ENCODE measurements at regions not wholly inside any gene's neighbourhood (a gene's known extent, or its start where the extent isn't known, plus 50 kb on each side); places are given as distances from the start of the nearest gene placed in this dataset.
"Not testable (repeated sequence)": the region's sequence is repeated elsewhere in the genome, so short reads cannot be mapped to it uniquely, and the experiment has no call there.

DNA sequence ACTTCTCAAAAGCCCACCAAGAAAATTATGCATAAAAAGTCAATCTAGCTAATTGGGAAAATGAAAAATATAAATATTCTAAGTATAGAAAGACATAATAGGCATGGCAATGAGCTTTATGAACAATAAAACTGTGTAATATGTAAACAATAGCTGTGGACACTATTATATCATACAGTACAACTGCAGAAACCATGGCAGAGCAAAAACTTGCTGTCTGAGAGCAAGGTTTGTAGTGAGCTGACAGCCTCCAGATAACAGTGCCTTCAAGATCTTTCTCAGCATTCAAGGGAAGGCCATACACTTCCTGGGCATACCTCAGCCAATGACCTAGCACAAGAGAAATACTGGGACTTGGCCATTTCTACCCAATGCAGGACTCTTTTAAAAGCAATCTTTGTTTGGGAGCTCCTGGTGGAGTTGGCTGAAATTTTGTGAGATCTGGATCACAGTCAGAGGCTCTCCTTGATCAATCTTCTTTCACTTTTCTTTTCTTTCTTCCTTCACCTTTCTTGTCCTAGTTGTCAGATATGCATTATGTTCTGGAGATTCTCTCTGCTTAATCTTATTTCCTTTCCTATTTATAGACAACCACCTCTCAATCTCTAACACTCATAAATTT, 427.2 kb upstream of the UBE2E3 start:
- TF ChIP-seq, protein P1, sequence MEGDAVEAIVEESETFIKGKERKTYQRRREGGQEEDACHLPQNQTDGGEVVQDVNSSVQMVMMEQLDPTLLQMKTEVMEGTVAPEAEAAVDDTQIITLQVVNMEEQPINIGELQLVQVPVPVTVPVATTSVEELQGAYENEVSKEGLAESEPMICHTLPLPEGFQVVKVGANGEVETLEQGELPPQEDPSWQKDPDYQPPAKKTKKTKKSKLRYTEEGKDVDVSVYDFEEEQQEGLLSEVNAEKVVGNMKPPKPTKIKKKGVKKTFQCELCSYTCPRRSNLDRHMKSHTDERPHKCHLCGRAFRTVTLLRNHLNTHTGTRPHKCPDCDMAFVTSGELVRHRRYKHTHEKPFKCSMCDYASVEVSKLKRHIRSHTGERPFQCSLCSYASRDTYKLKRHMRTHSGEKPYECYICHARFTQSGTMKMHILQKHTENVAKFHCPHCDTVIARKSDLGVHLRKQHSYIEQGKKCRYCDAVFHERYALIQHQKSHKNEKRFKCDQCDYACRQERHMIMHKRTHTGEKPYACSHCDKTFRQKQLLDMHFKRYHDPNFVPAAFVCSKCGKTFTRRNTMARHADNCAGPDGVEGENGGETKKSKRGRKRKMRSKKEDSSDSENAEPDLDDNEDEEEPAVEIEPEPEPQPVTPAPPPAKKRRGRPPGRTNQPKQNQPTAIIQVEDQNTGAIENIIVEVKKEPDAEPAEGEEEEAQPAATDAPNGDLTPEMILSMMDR (IDR thresholded peaks at IDR 0.05) = no peak
- no peak for TF ChIP-seq ZFX (IDR thresholded peaks at IDR 0.05; ENCODE audit: borderline replicate concordance)
- H3K27ac ChIP-seq = peak overlapping the region; percentile 53

DNA sequence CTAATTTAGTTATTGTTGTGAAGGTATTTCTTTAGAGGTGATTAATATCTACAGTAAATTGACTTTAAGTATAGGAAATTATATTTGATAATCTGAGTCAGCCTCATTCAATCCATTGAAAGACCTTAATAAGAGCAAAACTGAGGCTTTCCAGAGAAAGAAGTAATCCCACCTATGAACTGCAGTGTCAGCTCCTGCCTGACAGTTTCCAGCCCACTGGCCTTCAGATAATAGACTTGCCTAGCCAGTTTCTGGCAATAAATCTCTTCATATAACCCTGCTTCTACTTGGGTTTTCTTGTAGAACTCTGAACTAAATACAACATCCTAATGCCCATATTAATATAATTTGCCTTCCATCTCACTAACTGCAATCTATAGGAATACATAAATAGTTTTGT, 437.9 kb upstream of the UBE2E3 start:
- H3K27ac ChIP-seq = no peak overlapping the region
- no peak for TF ChIP-seq ZFX (IDR thresholded peaks at IDR 0.05; ENCODE audit: borderline replicate concordance)
- TF ChIP-seq, protein P1 (IDR thresholded peaks at IDR 0.05) = no peak

DNA sequence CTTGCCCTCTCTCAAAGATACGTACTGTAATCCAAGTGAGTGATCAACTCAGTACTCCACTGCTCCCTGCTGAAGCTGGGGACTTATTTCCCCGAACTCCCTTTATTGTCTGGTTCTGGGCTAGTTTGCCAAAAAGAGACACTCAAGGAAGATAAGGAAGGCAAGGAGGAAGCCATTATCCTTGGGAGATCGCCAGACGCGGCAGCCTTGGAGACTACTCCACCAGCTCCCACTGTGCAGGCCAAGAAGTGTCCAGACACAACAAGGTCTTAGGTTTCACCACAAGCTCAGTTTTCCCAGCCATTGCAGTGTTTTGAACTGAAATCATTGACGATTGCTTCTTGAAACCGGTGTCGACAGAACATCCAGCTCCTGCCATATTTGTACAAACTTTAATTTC, 439.6 kb upstream of the UBE2E3 start:
- no peak for TF ChIP-seq ZFX (IDR thresholded peaks at IDR 0.05; ENCODE audit: borderline replicate concordance)
- TF ChIP-seq, protein P1 (IDR thresholded peaks at IDR 0.05) = no peak
- H3K27ac ChIP-seq = no peak overlapping the region

DNA sequence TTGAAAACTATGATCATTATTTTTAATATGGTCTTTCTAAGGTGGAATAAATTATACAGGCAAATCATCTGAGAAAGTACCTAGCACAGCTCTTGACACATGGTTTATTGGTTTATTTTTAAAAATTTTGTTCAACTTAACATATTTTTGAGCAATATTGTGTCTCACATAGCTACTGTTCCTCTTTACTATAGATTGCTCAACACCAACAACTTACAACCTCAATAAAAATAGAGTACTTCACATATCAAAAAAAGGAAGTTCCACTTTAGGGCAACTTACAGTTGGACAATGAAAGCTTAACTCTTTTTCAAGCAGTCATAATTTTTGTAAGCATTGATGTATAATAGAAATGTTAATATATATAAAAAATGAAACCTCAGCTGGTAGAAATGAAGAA, 440.9 kb upstream of the UBE2E3 start:
- no peak for TF ChIP-seq ZFX (IDR thresholded peaks at IDR 0.05; ENCODE audit: borderline replicate concordance)
- H3K27ac ChIP-seq = no peak overlapping the region

DNA sequence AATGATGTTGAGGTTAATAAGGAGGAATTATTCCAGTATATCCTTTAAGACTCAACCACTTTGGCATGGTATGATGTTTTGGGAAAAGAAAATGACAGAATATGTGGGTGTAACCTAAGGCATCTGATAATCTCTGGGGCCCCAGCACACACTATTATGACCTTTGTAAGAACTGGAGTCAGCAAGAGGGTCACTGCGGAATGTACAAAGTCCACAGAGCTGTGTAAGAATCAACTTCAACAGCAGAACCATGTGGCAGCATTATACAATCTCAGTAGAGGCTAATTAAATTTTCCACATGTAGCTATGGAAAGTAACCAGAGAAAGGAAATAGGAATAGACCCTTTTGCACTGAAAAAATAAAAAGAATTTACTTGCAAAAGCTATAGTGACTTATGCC, 445.1 kb upstream of the UBE2E3 start:
- no peak overlapping the region for H3K27ac ChIP-seq
- TF ChIP-seq, protein P1 (IDR thresholded peaks at IDR 0.05) = no peak
- no peak for TF ChIP-seq ZFX (IDR thresholded peaks at IDR 0.05; ENCODE audit: borderline replicate concordance)

DNA sequence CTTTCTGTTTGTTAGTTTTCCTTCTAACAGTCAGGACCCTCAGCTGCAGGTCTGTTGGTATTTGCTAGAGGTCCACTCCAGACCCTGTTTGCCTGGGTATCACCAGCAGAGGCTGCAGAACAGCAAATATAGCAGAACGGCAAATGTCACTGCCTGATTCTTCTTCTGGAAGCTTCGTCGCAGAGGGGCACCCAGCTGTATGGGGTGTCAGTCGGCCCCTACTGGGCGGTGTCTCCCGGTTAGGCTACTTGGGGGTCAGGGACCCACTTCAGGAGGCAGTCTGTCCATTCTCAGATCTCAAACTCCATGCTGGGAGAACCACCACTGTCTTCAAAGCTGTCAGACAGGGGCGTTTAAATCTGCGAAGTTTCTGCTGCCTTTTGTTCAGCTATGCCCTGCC, 448.6 kb upstream of the UBE2E3 start:
- not testable (repeated sequence) for H3K27ac ChIP-seq

DNA sequence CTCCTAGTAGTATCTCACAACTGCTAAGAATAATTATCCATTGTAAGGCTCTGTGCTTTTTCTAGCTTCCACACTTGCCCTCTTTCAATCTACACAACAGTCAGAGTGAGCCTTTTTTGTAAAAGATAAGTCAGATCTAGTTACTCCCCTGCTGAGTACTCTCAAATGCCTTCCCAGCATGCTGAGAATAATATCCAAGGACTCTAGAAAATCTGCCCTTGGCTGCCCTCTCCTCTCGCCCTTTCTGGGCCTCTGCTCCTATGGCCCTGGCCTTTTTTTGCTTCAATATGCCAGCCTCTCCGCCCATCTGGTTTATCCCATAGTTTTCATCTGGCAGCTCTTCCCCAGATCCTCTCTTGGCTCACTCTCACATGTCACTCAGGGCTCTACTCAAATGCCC, 455.9 kb upstream of the UBE2E3 start:
- TF ChIP-seq, protein P1 (IDR thresholded peaks at IDR 0.05) = no peak
- no peak for TF ChIP-seq ZFX (IDR thresholded peaks at IDR 0.05; ENCODE audit: borderline replicate concordance)
- H3K27ac ChIP-seq = no peak overlapping the region

DNA sequence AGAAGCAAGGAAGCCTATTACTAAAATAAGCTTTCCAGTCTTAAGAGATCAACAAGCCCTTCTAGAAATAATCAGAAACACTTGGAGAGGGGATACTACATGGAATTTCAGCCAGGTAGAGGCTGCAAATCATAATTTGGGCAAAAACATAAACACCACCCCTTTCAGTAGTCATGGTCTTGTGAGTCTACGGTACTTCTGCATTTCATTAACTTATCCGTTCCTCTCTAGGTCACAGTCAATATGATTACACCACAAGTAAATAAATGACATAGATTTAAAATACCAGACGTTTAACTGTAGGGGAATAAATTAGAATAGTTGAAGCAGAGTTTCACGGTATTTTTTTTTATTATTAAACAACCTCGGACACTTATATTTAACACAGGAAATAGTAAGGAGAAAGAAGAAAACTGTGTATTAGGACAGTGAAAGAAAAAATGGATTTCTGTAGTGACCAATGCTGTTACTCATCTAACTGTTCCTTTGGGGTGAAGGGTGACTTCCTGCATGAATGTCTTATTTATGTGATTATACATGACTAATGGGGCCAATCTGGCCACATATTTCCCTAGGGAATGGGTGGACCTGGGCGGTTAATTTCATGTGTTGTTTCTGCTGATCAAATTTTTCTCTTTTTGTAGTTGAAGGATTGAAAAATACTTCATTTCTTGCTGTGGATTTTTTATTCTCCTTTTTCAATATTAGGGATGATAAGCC, 456.6 kb upstream of the UBE2E3 start:
- TF ChIP-seq, protein P1 (IDR thresholded peaks at IDR 0.05) = no peak
- no peak for TF ChIP-seq ZFX (IDR thresholded peaks at IDR 0.05; ENCODE audit: borderline replicate concordance)
- H3K27ac ChIP-seq = no peak overlapping the region

All from 22Rv1 (cell line).